Ishikawa (cell line): ENCODE measurements at regions not wholly inside any gene's neighbourhood (a gene's known extent, or its start where the extent isn't known, plus 50 kb on each side); places are given as distances from the start of the nearest gene placed in this dataset.

Source experiments
- CEBPB ChIP-seq: IDR thresholded peaks from 2 replicates; pipeline ENCODE4 v1.6.1; 2012
- CREB1 ChIP-seq: IDR thresholded peaks from 2 replicates; pipeline ENCODE4 v1.6.1; 2012; ENCODE audit warnings: low read depth
- EP300 ChIP-seq: IDR thresholded peaks from 2 replicates; pipeline ENCODE4 v1.6.1; 2012; ENCODE audit warnings: borderline replicate concordance
- MAX ChIP-seq: IDR thresholded peaks from 2 replicates; pipeline ENCODE4 v1.6.1; 2012
- NFIC ChIP-seq: IDR thresholded peaks from 2 replicates; pipeline ENCODE4 v1.6.1; 2012
- RAD21 ChIP-seq: IDR thresholded peaks from 2 replicates; pipeline ENCODE4 v1.6.1; 2012; ENCODE audit warnings: low read depth
- REST ChIP-seq: IDR thresholded peaks from 2 replicates; pipeline ENCODE4 v1.6.1; 2012; ENCODE audit warnings: low read depth, mild to moderate bottlenecking
- TAF1 ChIP-seq: IDR thresholded peaks from 2 replicates; pipeline ENCODE4 v1.6.1; 2012; ENCODE audit warnings: low read depth, mild to moderate bottlenecking
- TCF12 ChIP-seq: IDR thresholded peaks from 2 replicates; pipeline ENCODE4 v1.6.1; 2012; ENCODE audit warnings: low read depth
- YY1 ChIP-seq: IDR thresholded peaks from 2 replicates; pipeline ENCODE4 v1.6.1; 2012; ENCODE audit warnings: low read depth
- ZBTB7A ChIP-seq: IDR thresholded peaks from 2 replicates; pipeline ENCODE4 v1.6.1; 2012; ENCODE audit warnings: low read depth

DNA sequence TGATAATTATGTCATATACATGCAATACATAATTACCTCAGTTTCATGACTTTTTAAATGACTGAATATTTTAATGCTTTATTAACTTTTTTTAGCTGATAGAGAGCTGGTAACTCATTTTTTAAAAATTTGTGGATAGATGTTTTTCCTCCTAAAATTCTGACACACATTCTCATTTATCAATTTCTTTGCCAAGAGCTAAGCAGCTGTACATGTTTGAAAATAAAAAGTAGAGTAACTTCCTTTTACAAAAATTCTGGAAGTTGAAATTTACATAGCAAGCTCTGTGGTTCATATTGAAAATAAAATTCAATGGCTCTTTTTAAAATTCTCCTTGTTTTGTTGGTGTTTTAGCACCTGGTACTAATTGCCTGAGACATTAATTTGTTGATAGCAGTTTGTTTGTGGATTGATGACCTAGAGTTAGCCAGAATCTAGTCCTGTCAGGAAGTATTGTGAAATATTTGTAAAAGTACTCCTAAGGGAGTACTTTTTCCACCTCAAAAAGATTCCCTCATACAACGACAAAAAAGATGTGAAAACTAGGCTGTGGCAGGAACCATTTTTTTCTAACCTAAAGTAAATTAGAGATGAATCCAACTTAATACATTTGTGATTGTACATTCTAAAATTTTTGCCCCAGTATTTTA lies 621.8 kb downstream of the BCKDHB start:
- TF ChIP-seq REST (no peak), CEBPB (no peak), CREB1 (no peak), YY1 (no peak), TCF12 (no peak), TAF1 (no peak), MAX (no peak), NFIC (no peak), RAD21 (no peak), EP300 (no peak), ZBTB7A (no peak)
